ENCODE measurements at regions not wholly inside any gene's neighbourhood (a gene's known extent, or its start where the extent isn't known, plus 50 kb on each side); places are given as distances from the start of the nearest gene placed in this dataset.

GRCh38 chr2:155427470-155427869, 729.0 kb downstream of the KCNJ3 start:
- no peak for DNase-seq (ENCODE audit: low read depth, low spot score)
- TF ChIP-seq CTCF (IDR thresholded peaks at IDR 0.05; ENCODE audit: extremely low read depth in 1 of 2, insufficient read depth in 1 of 2, low read depth in 1 of 2, low read length in 2 of 2) = no peak
- no peak for TF ChIP-seq JUN (IDR thresholded peaks at IDR 0.05; ENCODE audit: borderline replicate concordance, insufficient read depth, insufficient read length, low read depth)
- no peak for TF ChIP-seq MAX (IDR thresholded peaks at IDR 0.05; ENCODE audit: insufficient read depth, insufficient read length)
- no peak for TF ChIP-seq POLR2A (IDR thresholded peaks at IDR 0.05; ENCODE audit: low read depth, low read length)
- TF ChIP-seq MYC (IDR thresholded peaks at IDR 0.05; ENCODE audit: low read depth, low read length) = no peak
- TF ChIP-seq EZH2 (IDR thresholded peaks at IDR 0.05; ENCODE audit: borderline replicate concordance, low read depth, low read length, severe bottlenecking) = no peak
- TF ChIP-seq POLR2AphosphoS5 (IDR thresholded peaks at IDR 0.05; ENCODE audit: insufficient read depth, low read depth, low read length) = no peak
- no peak for TF ChIP-seq FOS (IDR thresholded peaks at IDR 0.05; ENCODE audit: borderline replicate concordance, insufficient read depth, low read length)
- no peak for TF ChIP-seq GATA2 (IDR thresholded peaks at IDR 0.05; ENCODE audit: insufficient read depth, insufficient read length, low read depth, low read length)
- H3K27me3 ChIP-seq (ENCODE audit: control insufficient read depth in 2 of 2, insufficient read depth in 2 of 2, low read length in 2 of 2) = no peaks in the 10 kb centered on the region
- H3K9me3 ChIP-seq (replicated peaks; ENCODE audit: control insufficient read depth, insufficient read depth, low read length) = no peaks in the 10 kb centered on the region
- no peak overlapping the region for H3K9ac ChIP-seq (replicated peaks; ENCODE audit: extremely low read depth, insufficient read depth, low read length)
- H3K4me3 ChIP-seq (replicated peaks in 1 of 3; ENCODE audit: insufficient read depth in 1 of 3, low read depth in 1 of 3, low read length in 3 of 3) = no peak overlapping the region
- dilution Hi-C loops (cut with MboI; ENCODE audit: extremely low pct_ligation_motif_present, low sequenced_read_pairs) (no loop called here), intact Hi-C loops (cut with micrococcal nuclease) (no loop called here)
- H3K36me3 ChIP-seq (ENCODE audit: control insufficient read depth in 2 of 2, extremely low read depth in 1 of 2, insufficient read depth in 2 of 2, low read length in 2 of 2) = no peaks in the 10 kb centered on the region
- POLR2A ChIA-PET = no interaction called here
- no peak overlapping the region for H3K27ac ChIP-seq (ENCODE audit: insufficient read depth, low read depth, low read length)
- H3K79me2 ChIP-seq (ENCODE audit: control insufficient read depth, insufficient read depth, low read length) = no peaks in the 10 kb centered on the region
- no peak overlapping the region for H2AFZ ChIP-seq (ENCODE audit: low read depth, low read length)
- H4K20me1 ChIP-seq (replicated peaks; ENCODE audit: control insufficient read depth, extremely low read depth, insufficient read depth, low read length) = no peaks in the 10 kb centered on the region
- no peak overlapping the region for H3K4me2 ChIP-seq (ENCODE audit: insufficient read depth, low read length)
- BruUV-seq (replicated peaks) = no TSS peak
- H3K9me1 ChIP-seq (replicated peaks; ENCODE audit: control insufficient read depth, extremely low read depth, insufficient read depth, low read length) = no peaks in the 10 kb centered on the region
- CTCF ChIA-PET = no interaction called here
- no peaks in the 10 kb centered on the region for H3K4me1 ChIP-seq (ENCODE audit: control insufficient read depth, extremely low read depth, insufficient read depth, low read length)
- no peak for FAIRE-seq
